ENCODE measurements at regions not wholly inside any gene's neighbourhood (a gene's known extent, or its start where the extent isn't known, plus 50 kb on each side); places are given as distances from the start of the nearest gene placed in this dataset.

DNA sequence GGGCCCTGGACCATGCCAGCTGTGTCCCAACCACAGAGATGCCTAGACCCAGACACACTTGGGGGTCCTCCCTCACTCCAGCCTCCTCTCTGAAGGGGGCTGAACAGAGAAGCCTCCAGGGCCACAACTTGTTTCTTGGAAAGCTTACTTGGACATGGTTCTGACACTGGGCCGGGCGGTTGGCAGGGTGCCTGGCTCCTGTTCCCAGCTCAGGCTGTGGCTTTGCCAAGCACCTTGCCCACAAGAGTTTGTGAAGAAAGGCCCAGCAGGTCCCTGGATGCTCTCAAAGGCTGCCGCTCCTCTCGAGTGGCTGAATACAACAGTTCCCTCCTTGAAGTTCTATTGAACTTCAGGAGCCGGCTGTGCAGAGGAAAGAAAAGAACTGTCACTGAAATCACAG is 181.6 kb downstream of the PTPN20 start:
- no peaks in the 10 kb centered on the region for H3K9me3 ChIP-seq
- H3K27ac ChIP-seq: no peak overlapping the region
- no peak overlapping the region for H3K4me3 ChIP-seq (ENCODE audit: low read depth in 1 of 2, low read length in 1 of 2)
- no peak for TF ChIP-seq CTCF (IDR thresholded peaks at IDR 0.05)
- no peaks in the 10 kb centered on the region for H3K27me3 ChIP-seq
- H3K36me3 ChIP-seq: no peaks in the 10 kb centered on the region
- H3K4me1 ChIP-seq (ENCODE audit: control insufficient read depth in 1 of 2, insufficient read depth in 1 of 2, low read depth in 1 of 2, low read length in 1 of 2): no peaks in the 10 kb centered on the region

DNA sequence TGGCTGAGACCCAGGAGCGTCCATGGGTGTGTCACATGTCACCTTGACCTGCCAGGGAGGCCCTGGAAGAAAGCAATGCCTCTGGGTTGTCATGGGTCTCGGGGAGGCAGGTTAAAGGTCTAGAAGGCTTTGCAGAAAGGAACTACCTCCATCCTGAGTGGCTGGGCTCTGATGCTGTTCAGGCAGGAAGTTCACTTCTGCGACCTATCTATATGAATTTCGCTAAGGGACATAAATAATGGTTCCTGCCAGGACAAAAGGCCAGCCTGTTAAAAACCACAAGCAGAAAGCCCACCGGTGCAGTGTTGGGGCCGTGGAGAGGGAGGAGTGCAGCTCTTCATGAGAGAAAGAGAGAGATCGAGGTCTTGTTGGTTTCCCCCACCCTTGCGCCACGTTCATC is 182.9 kb downstream of the PTPN20 start:
- no peaks in the 10 kb centered on the region for H3K36me3 ChIP-seq
- H3K4me3 ChIP-seq (ENCODE audit: low read depth in 1 of 2, low read length in 1 of 2): no peak overlapping the region
- no peak for TF ChIP-seq CTCF (IDR thresholded peaks at IDR 0.05)
- H3K4me1 ChIP-seq (ENCODE audit: control insufficient read depth in 1 of 2, insufficient read depth in 1 of 2, low read depth in 1 of 2, low read length in 1 of 2): no peaks in the 10 kb centered on the region
- no peak overlapping the region for H3K27ac ChIP-seq
- H3K9me3 ChIP-seq: no peaks in the 10 kb centered on the region
- H3K27me3 ChIP-seq: no peaks in the 10 kb centered on the region

GRCh38 chr10:47094636-47095035 is 183.4 kb downstream of the PTPN20 start:
- TF ChIP-seq CTCF (IDR thresholded peaks at IDR 0.05): no peak
- Histone ChIP-seq H3K4me1 (ENCODE audit: control insufficient read depth in 1 of 2, insufficient read depth in 1 of 2, low read depth in 1 of 2, low read length in 1 of 2) (no peaks in the 10 kb centered on the region), H3K4me3 (ENCODE audit: low read depth in 1 of 2, low read length in 1 of 2) (no peak overlapping the region), H3K9me3 (no peaks in the 10 kb centered on the region), H3K27ac (no peak overlapping the region), H3K36me3 (no peaks in the 10 kb centered on the region), H3K27me3 (no peaks in the 10 kb centered on the region)

GRCh38 chr10:47095211-47095610 is 184.0 kb downstream of the PTPN20 start:
- Histone ChIP-seq H3K4me3 (ENCODE audit: low read depth in 1 of 2, low read length in 1 of 2) (no peak overlapping the region), H3K9me3 (no peaks in the 10 kb centered on the region), H3K36me3 (no peaks in the 10 kb centered on the region), H3K27ac (no peak overlapping the region), H3K4me1 (ENCODE audit: control insufficient read depth in 1 of 2, insufficient read depth in 1 of 2, low read depth in 1 of 2, low read length in 1 of 2) (no peaks in the 10 kb centered on the region), H3K27me3 (no peaks in the 10 kb centered on the region)
- no peak for TF ChIP-seq CTCF (IDR thresholded peaks at IDR 0.05)

- H3K4me1 ChIP-seq (ENCODE audit: control insufficient read depth in 1 of 2, insufficient read depth in 1 of 2, low read depth in 1 of 2, low read length in 1 of 2): no peaks in the 10 kb centered on the region
- H3K27me3 ChIP-seq: no peaks in the 10 kb centered on the region
- no peak overlapping the region for H3K4me3 ChIP-seq (ENCODE audit: low read depth in 1 of 2, low read length in 1 of 2)
- H3K27ac ChIP-seq: no peak overlapping the region
- H3K36me3 ChIP-seq: no peaks in the 10 kb centered on the region
- H3K9me3 ChIP-seq: no peaks in the 10 kb centered on the region
- no peak for TF ChIP-seq CTCF (IDR thresholded peaks at IDR 0.05)
Measured at GRCh38 chr10:47095848-47096612, 184.8 kb downstream of the PTPN20 start.
